SH-SY5Y (cell line): ENCODE measurements at regions not wholly inside any gene's neighbourhood (a gene's known extent, or its start where the extent isn't known, plus 50 kb on each side); places are given as distances from the start of the nearest gene placed in this dataset.

Source experiments
- GATA2 ChIP-seq: IDR thresholded peaks from 2 replicates; pipeline ENCODE4 v1.6.1; 2011; ENCODE audit warnings: mild to moderate bottlenecking, low read depth, low read length
- GATA3 ChIP-seq: IDR thresholded peaks from 2 replicates; pipeline ENCODE4 v1.6.1; 2011; ENCODE audit warnings: low read depth, mild to moderate bottlenecking, low read length, moderate library complexity

GRCh38 chr1:37176269-37176668, 142.0 kb upstream of the GRIK3 start:
- TF ChIP-seq GATA2, result no peak
- TF ChIP-seq GATA3, result no peak
